ENCODE measurements at regions not wholly inside any gene's neighbourhood (a gene's known extent, or its start where the extent isn't known, plus 50 kb on each side); places are given as distances from the start of the nearest gene placed in this dataset.

DNA sequence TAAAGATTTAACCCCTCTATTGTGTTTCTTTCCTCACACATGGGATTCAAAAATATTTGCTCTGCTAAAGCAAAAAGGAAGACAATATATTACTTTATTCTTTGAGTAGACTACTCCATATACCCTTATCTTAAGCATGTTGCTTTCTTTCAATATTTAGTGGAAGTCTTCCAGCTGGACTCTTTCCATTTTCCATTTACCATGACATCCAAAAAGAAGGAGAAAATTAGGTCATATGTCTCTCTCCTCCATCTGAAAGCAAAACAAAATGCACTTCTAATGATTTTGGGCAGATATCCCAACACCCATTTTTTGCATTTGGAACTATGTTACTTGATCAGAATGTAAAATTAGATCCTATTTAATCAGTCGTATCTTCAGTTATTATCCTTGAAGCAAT, 1336.5 kb downstream of the PCDH19 start:
- TF ChIP-seq, protein P1, sequence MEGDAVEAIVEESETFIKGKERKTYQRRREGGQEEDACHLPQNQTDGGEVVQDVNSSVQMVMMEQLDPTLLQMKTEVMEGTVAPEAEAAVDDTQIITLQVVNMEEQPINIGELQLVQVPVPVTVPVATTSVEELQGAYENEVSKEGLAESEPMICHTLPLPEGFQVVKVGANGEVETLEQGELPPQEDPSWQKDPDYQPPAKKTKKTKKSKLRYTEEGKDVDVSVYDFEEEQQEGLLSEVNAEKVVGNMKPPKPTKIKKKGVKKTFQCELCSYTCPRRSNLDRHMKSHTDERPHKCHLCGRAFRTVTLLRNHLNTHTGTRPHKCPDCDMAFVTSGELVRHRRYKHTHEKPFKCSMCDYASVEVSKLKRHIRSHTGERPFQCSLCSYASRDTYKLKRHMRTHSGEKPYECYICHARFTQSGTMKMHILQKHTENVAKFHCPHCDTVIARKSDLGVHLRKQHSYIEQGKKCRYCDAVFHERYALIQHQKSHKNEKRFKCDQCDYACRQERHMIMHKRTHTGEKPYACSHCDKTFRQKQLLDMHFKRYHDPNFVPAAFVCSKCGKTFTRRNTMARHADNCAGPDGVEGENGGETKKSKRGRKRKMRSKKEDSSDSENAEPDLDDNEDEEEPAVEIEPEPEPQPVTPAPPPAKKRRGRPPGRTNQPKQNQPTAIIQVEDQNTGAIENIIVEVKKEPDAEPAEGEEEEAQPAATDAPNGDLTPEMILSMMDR (tag by site-specific recombination; IDR thresholded peaks at IDR 0.05): no peak
- TF ChIP-seq, protein P2, sequence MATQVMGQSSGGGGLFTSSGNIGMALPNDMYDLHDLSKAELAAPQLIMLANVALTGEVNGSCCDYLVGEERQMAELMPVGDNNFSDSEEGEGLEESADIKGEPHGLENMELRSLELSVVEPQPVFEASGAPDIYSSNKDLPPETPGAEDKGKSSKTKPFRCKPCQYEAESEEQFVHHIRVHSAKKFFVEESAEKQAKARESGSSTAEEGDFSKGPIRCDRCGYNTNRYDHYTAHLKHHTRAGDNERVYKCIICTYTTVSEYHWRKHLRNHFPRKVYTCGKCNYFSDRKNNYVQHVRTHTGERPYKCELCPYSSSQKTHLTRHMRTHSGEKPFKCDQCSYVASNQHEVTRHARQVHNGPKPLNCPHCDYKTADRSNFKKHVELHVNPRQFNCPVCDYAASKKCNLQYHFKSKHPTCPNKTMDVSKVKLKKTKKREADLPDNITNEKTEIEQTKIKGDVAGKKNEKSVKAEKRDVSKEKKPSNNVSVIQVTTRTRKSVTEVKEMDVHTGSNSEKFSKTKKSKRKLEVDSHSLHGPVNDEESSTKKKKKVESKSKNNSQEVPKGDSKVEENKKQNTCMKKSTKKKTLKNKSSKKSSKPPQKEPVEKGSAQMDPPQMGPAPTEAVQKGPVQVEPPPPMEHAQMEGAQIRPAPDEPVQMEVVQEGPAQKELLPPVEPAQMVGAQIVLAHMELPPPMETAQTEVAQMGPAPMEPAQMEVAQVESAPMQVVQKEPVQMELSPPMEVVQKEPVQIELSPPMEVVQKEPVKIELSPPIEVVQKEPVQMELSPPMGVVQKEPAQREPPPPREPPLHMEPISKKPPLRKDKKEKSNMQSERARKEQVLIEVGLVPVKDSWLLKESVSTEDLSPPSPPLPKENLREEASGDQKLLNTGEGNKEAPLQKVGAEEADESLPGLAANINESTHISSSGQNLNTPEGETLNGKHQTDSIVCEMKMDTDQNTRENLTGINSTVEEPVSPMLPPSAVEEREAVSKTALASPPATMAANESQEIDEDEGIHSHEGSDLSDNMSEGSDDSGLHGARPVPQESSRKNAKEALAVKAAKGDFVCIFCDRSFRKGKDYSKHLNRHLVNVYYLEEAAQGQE (tag by site-specific recombination; IDR thresholded peaks at IDR 0.05): no peak
- TF ChIP-seq ZNF239 (tag by site-specific recombination; IDR thresholded peaks at IDR 0.05) (no peak), ZNF175 (tag by site-specific recombination; IDR thresholded peaks at IDR 0.05) (no peak), TCF7L2 (IDR thresholded peaks at IDR 0.05; ENCODE audit: borderline replicate concordance, low read depth, low read length) (no peak), ZBTB17 (tag by site-specific recombination; IDR thresholded peaks at IDR 0.05) (no peak), GLI4 (tag by site-specific recombination; IDR thresholded peaks at IDR 0.05) (no peak), OVOL3 (tag by site-specific recombination; IDR thresholded peaks at IDR 0.05) (no peak), MYNN (tag by site-specific recombination; IDR thresholded peaks at IDR 0.05; ENCODE audit: borderline replicate concordance) (no peak), ZNF140 (tag by site-specific recombination; IDR thresholded peaks at IDR 0.05) (no peak)
- TF ChIP-seq, protein P3, sequence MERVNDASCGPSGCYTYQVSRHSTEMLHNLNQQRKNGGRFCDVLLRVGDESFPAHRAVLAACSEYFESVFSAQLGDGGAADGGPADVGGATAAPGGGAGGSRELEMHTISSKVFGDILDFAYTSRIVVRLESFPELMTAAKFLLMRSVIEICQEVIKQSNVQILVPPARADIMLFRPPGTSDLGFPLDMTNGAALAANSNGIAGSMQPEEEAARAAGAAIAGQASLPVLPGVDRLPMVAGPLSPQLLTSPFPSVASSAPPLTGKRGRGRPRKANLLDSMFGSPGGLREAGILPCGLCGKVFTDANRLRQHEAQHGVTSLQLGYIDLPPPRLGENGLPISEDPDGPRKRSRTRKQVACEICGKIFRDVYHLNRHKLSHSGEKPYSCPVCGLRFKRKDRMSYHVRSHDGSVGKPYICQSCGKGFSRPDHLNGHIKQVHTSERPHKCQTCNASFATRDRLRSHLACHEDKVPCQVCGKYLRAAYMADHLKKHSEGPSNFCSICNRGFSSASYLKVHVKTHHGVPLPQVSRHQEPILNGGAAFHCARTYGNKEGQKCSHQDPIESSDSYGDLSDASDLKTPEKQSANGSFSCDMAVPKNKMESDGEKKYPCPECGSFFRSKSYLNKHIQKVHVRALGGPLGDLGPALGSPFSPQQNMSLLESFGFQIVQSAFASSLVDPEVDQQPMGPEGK (tag by site-specific recombination; IDR thresholded peaks at IDR 0.05): no peak
- TF ChIP-seq, protein P4, sequence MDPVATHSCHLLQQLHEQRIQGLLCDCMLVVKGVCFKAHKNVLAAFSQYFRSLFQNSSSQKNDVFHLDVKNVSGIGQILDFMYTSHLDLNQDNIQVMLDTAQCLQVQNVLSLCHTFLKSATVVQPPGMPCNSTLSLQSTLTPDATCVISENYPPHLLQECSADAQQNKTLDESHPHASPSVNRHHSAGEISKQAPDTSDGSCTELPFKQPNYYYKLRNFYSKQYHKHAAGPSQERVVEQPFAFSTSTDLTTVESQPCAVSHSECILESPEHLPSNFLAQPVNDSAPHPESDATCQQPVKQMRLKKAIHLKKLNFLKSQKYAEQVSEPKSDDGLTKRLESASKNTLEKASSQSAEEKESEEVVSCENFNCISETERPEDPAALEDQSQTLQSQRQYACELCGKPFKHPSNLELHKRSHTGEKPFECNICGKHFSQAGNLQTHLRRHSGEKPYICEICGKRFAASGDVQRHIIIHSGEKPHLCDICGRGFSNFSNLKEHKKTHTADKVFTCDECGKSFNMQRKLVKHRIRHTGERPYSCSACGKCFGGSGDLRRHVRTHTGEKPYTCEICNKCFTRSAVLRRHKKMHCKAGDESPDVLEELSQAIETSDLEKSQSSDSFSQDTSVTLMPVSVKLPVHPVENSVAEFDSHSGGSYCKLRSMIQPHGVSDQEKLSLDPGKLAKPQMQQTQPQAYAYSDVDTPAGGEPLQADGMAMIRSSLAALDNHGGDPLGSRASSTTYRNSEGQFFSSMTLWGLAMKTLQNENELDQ (tag by site-specific recombination; IDR thresholded peaks at IDR 0.05; ENCODE audit: low read depth): no peak
- TF ChIP-seq, protein P5, sequence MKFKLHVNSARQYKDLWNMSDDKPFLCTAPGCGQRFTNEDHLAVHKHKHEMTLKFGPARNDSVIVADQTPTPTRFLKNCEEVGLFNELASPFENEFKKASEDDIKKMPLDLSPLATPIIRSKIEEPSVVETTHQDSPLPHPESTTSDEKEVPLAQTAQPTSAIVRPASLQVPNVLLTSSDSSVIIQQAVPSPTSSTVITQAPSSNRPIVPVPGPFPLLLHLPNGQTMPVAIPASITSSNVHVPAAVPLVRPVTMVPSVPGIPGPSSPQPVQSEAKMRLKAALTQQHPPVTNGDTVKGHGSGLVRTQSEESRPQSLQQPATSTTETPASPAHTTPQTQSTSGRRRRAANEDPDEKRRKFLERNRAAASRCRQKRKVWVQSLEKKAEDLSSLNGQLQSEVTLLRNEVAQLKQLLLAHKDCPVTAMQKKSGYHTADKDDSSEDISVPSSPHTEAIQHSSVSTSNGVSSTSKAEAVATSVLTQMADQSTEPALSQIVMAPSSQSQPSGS (tag by site-specific recombination; IDR thresholded peaks at IDR 0.05; ENCODE audit: low read depth): no peak
- TF ChIP-seq, protein P6, sequence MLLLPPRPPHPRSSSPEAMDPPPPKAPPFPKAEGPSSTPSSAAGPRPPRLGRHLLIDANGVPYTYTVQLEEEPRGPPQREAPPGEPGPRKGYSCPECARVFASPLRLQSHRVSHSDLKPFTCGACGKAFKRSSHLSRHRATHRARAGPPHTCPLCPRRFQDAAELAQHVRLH (tag by site-specific recombination; IDR thresholded peaks at IDR 0.05): no peak

All from HEK293 (cell line).